Fibroblast of the aortic adventitia (primary cell): ENCODE measurements at regions not wholly inside any gene's neighbourhood (a gene's known extent, or its start where the extent isn't known, plus 50 kb on each side); places are given as distances from the start of the nearest gene placed in this dataset.

Experiments
- DNase-seq: peaks from one replicate; pipeline ENCODE4 v3.0.0-alpha.2; 2010; ENCODE audit warnings: low read depth
- H3K4me3 ChIP-seq: 2 replicates; pipeline ENCODE4 v1.5.1; 2011; ENCODE audit warnings: low read depth, mild to moderate bottlenecking, control low read depth, low read length, moderate library complexity
- CTCF ChIP-seq: IDR thresholded peaks from 2 replicates; pipeline ENCODE4 v1.5.1; 2011; ENCODE audit warnings: mild to moderate bottlenecking, low read length, control low read depth, inconsistent platforms; ENCODE audit not compliant: insufficient read depth

- no peak overlapping the region for H3K4me3 ChIP-seq
- DNase-seq = no peak
- TF ChIP-seq CTCF = no peak
These were observed 228.1 kb downstream of the RBM43 start for GRCh38 chr2:151033271-151034248.

- peak; percentile 96 for DNase-seq
- no peak overlapping the region for H3K4me3 ChIP-seq
- TF ChIP-seq CTCF = no peak
These were observed 228.9 kb downstream of the RBM43 start for GRCh38 chr2:151032741-151033191.

GRCh38 chr2:151030663-151031230, 230.9 kb downstream of the RBM43 start:
- DNase-seq = no peak
- peak; percentile 9 for TF ChIP-seq CTCF
- H3K4me3 ChIP-seq = no peak overlapping the region

- peak; percentile 95 for DNase-seq
- no peak for TF ChIP-seq CTCF
- no peak overlapping the region for H3K4me3 ChIP-seq
These were observed 232.1 kb downstream of the RBM43 start for GRCh38 chr2:151029406-151030157.

GRCh38 chr2:151028691-151029176, 232.9 kb downstream of the RBM43 start:
- no peak for DNase-seq
- TF ChIP-seq CTCF = no peak
- no peak overlapping the region for H3K4me3 ChIP-seq

- no peak overlapping the region for H3K4me3 ChIP-seq
- DNase-seq = no peak
- no peak for TF ChIP-seq CTCF
These were observed 234.5 kb downstream of the RBM43 start for GRCh38 chr2:151027151-151027550.
